ENCODE measurements at regions not wholly inside any gene's neighbourhood (a gene's known extent, or its start where the extent isn't known, plus 50 kb on each side); places are given as distances from the start of the nearest gene placed in this dataset.
A peak's percentile ranks its signal among the peaks of the same experiment; 100 is the strongest.
"Not testable (repeated sequence)": the region's sequence is repeated elsewhere in the genome, so short reads cannot be mapped to it uniquely, and the experiment has no call there.

- no peak for DNase-seq
Observed at GRCh38 chrX:115357326-115358120, 68.0 kb downstream of the LUZP4 start.

- DNase-seq: not testable (repeated sequence)
Observed at GRCh38 chrX:115359508-115359907, 70.0 kb downstream of the LUZP4 start.

GRCh38 chrX:115360220-115360781 lies 70.8 kb downstream of the LUZP4 start:
- DNase-seq: no peak

GRCh38 chrX:115362334-115363095 lies 73.0 kb downstream of the LUZP4 start:
- no peak for DNase-seq

GRCh38 chrX:115363372-115363771 lies 73.9 kb downstream of the LUZP4 start:
- peak; percentile 49 to 54 for DNase-seq

- DNase-seq: no peak
Observed at GRCh38 chrX:115363897-115364296, 74.4 kb downstream of the LUZP4 start.

- no peak for DNase-seq
Observed at GRCh38 chrX:115364670-115365069, 75.2 kb downstream of the LUZP4 start.

- no peak for DNase-seq
Observed at GRCh38 chrX:115366535-115366934, 77.0 kb downstream of the LUZP4 start.

- DNase-seq: no peak
Observed at GRCh38 chrX:115367455-115367854, 77.9 kb downstream of the LUZP4 start.

GRCh38 chrX:115367951-115368350 lies 78.4 kb downstream of the LUZP4 start:
- no peak for DNase-seq

- DNase-seq: no peak
Observed at GRCh38 chrX:115368876-115369275, 79.4 kb downstream of the LUZP4 start.

GRCh38 chrX:115372152-115372551 lies 82.6 kb downstream of the LUZP4 start:
- no peak for DNase-seq

- DNase-seq: no peak
Observed at GRCh38 chrX:115373308-115373707, 83.8 kb downstream of the LUZP4 start.

GRCh38 chrX:115378471-115378870 lies 89.0 kb downstream of the LUZP4 start:
- DNase-seq: no peak

- no peak for DNase-seq
Observed at GRCh38 chrX:115387327-115387726, 97.8 kb downstream of the LUZP4 start.

GRCh38 chrX:115388879-115389278 lies 99.4 kb downstream of the LUZP4 start:
- DNase-seq: no peak

- DNase-seq: no peak
Observed at GRCh38 chrX:115390078-115390477, 100.6 kb downstream of the LUZP4 start.

GRCh38 chrX:115392031-115392430 lies 102.5 kb downstream of the LUZP4 start:
- no peak for DNase-seq

- DNase-seq: no peak
Observed at GRCh38 chrX:115392871-115393270, 103.4 kb downstream of the LUZP4 start.

GRCh38 chrX:115393271-115393670 lies 103.8 kb downstream of the LUZP4 start:
- DNase-seq: no peak

GRCh38 chrX:115394806-115395205 lies 105.3 kb downstream of the LUZP4 start:
- DNase-seq: not testable (repeated sequence)

- no peak for DNase-seq
Observed at GRCh38 chrX:115399306-115399705, 109.8 kb downstream of the LUZP4 start.

- DNase-seq: no peak
Observed at GRCh38 chrX:115400960-115401359, 111.4 kb downstream of the LUZP4 start.

GRCh38 chrX:115402299-115402698 lies 112.8 kb downstream of the LUZP4 start:
- DNase-seq: no peak
